WTC11 (cell line): ENCODE measurements at regions not wholly inside any gene's neighbourhood (a gene's known extent, or its start where the extent isn't known, plus 50 kb on each side); places are given as distances from the start of the nearest gene placed in this dataset.

Experiments
- ATAC-seq: fragments of 200-7000 bp; cut with Tn5 transposase; 2 replicates; pipeline ENCODE4 v1.10.0; 2021; ENCODE audit warnings: mild to moderate bottlenecking, moderate library complexity
- CTCF ChIA-PET: fragments of 300-600 bp; sonication (Branson Sonifier 250); formaldehyde crosslinking; loops from one replicate; lab custom pipeline; 2021; ENCODE audit warnings: antibody characterized with exemption; lab: Charles Lee
- POLR2A ChIA-PET: fragments of 350-600 bp; sonication (Branson Sonifier 250); formaldehyde crosslinking; loops from one replicate; lab custom pipeline; 2021; ENCODE audit warnings: antibody characterized with exemption; lab: Charles Lee
- DNase-seq: peaks from one replicate; pipeline ENCODE4 v3.0.0; 2021; ENCODE audit warnings: low spot score
- H3K27ac Mint-ChIP-seq: 2 replicates; pipeline ENCODE4 v1.8.0; 2021; ENCODE audit warnings: mixed read lengths
- H3K27me3 Mint-ChIP-seq: 2 replicates; pipeline ENCODE4 v1.8.0; 2021; ENCODE audit warnings: low read depth, mild to moderate bottlenecking, moderate library complexity, mixed read lengths
- H3K36me3 Mint-ChIP-seq: 2 replicates; pipeline ENCODE4 v1.8.0; 2021; ENCODE audit warnings: mixed read lengths
- H3K4me1 Mint-ChIP-seq: 2 replicates; pipeline ENCODE4 v1.8.0; 2022; ENCODE audit warnings: mixed read lengths
- H3K4me3 Mint-ChIP-seq: 2 replicates; pipeline ENCODE4 v1.8.0; 2021; ENCODE audit warnings: mild to moderate bottlenecking, moderate library complexity, mixed read lengths
- H3K9me3 Mint-ChIP-seq: 2 replicates; pipeline ENCODE4 v1.8.0; 2021; ENCODE audit warnings: mixed read lengths
- CBFB ChIP-seq: sonication (generic); formaldehyde crosslinking; IDR thresholded peaks from 2 replicates; pipeline ENCODE4 v1.8.1; 2022; ENCODE audit warnings: mild to moderate bottlenecking, low read depth, missing genetic modification reagents
- ELF4 ChIP-seq: sonication (generic); formaldehyde crosslinking; IDR thresholded peaks from 2 replicates; pipeline ENCODE4 v1.8.1; 2022; ENCODE audit warnings: low read depth, mild to moderate bottlenecking, moderate library complexity, missing genetic modification reagents
- ESRRA ChIP-seq: sonication (generic); formaldehyde crosslinking; IDR thresholded peaks from 2 replicates; pipeline ENCODE4 v1.8.1; 2022; ENCODE audit warnings: mild to moderate bottlenecking, missing genetic modification reagents, borderline replicate concordance
- FOXK1 ChIP-seq: sonication (generic); formaldehyde crosslinking; IDR thresholded peaks from 2 replicates; pipeline ENCODE4 v1.8.0; 2022; ENCODE audit warnings: mild to moderate bottlenecking, moderate library complexity, missing genetic modification reagents
- GRHL2 ChIP-seq: fragments of 250-450 bp; sonication (Bioruptor Pico); IDR thresholded peaks from 2 replicates; pipeline ENCODE4 v1.8.0; 2022; ENCODE audit warnings: mild to moderate bottlenecking, moderate library complexity; ENCODE audit not compliant: insufficient replicate concordance, severe bottlenecking
- IRF2 ChIP-seq: sonication (generic); formaldehyde crosslinking; IDR thresholded peaks from 2 replicates; pipeline ENCODE4 v1.8.0; 2022; ENCODE audit warnings: low read depth, missing genetic modification reagents, borderline replicate concordance
- MXD4 ChIP-seq: fragments of 250-450 bp; sonication (Bioruptor Pico); IDR thresholded peaks from 2 replicates; pipeline ENCODE4 v1.8.0; 2021; ENCODE audit warnings: mild to moderate bottlenecking, moderate library complexity, borderline replicate concordance
- MYBL2 ChIP-seq: sonication (generic); formaldehyde crosslinking; IDR thresholded peaks from 2 replicates; pipeline ENCODE4 v1.8.1; 2023; ENCODE audit warnings: mild to moderate bottlenecking, moderate library complexity, missing genetic modification reagents
- SP1 ChIP-seq: sonication (generic); formaldehyde crosslinking; conservative IDR thresholded peaks from 2 replicates; pipeline ENCODE4 v1.8.1; 2022; ENCODE audit warnings: missing genetic modification reagents
- ZNF121 ChIP-seq: sonication (generic); formaldehyde crosslinking; IDR thresholded peaks from 2 replicates; pipeline ENCODE4 v1.8.0; 2023; ENCODE audit warnings: missing genetic modification reagents
- ZNF232 ChIP-seq: sonication (generic); formaldehyde crosslinking; IDR thresholded peaks from 2 replicates; pipeline ENCODE4 v1.8.0; 2022; ENCODE audit warnings: mild to moderate bottlenecking, missing genetic modification reagents
- ZNF317 ChIP-seq: sonication (generic); formaldehyde crosslinking; IDR thresholded peaks from 2 replicates; pipeline ENCODE4 v1.8.1; 2023; ENCODE audit warnings: low read depth, mild to moderate bottlenecking, moderate library complexity, missing genetic modification reagents, borderline replicate concordance
- ZNF416 ChIP-seq: fragments of 250-450 bp; sonication (Bioruptor Pico); IDR thresholded peaks from 2 replicates; pipeline ENCODE4 v1.9.0; 2021; ENCODE audit warnings: mild to moderate bottlenecking, inconsistent platforms
- ZNF423 ChIP-seq: fragments of 250-450 bp; sonication (Bioruptor Pico); IDR thresholded peaks from 2 replicates; pipeline ENCODE4 v2.1.2; 2022; ENCODE audit warnings: mild to moderate bottlenecking, moderate library complexity
- ZNF671 ChIP-seq: fragments of 250-450 bp; sonication (Bioruptor Pico); IDR thresholded peaks from 2 replicates; pipeline ENCODE4 v1.8.0; 2021; ENCODE audit warnings: mild to moderate bottlenecking
- TF ChIP-seq, protein P1 (sequence below): sonication (generic); formaldehyde crosslinking; IDR thresholded peaks from 2 replicates; pipeline ENCODE4 v1.8.1; 2023; ENCODE audit warnings: mild to moderate bottlenecking, missing genetic modification reagents, borderline replicate concordance
- TF ChIP-seq, protein P2 (sequence below): sonication (generic); formaldehyde crosslinking; IDR thresholded peaks from 2 replicates; pipeline ENCODE4 v1.8.1; 2023; ENCODE audit warnings: mild to moderate bottlenecking, missing genetic modification reagents
- TF ChIP-seq, protein P3 (sequence below): sonication (generic); formaldehyde crosslinking; IDR thresholded peaks from 2 replicates; pipeline ENCODE4 v1.8.1; 2023; ENCODE audit warnings: mild to moderate bottlenecking, missing genetic modification reagents
- TF ChIP-seq, protein P4 (sequence below): sonication (generic); formaldehyde crosslinking; IDR thresholded peaks from 2 replicates; pipeline ENCODE4 v1.8.1; 2022; ENCODE audit warnings: low read depth, missing genetic modification reagents, borderline replicate concordance
- TF ChIP-seq, protein P5 (sequence below): fragments of 250-450 bp; sonication (Bioruptor Pico); IDR thresholded peaks from 2 replicates; pipeline ENCODE4 v1.9.0; 2021; ENCODE audit warnings: mild to moderate bottlenecking
- TF ChIP-seq, protein P6 (sequence below): fragments of 250-450 bp; sonication (Bioruptor Pico); IDR thresholded peaks from 2 replicates; pipeline ENCODE4 v1.9.0; 2021; ENCODE audit warnings: mild to moderate bottlenecking, borderline replicate concordance

DNA sequence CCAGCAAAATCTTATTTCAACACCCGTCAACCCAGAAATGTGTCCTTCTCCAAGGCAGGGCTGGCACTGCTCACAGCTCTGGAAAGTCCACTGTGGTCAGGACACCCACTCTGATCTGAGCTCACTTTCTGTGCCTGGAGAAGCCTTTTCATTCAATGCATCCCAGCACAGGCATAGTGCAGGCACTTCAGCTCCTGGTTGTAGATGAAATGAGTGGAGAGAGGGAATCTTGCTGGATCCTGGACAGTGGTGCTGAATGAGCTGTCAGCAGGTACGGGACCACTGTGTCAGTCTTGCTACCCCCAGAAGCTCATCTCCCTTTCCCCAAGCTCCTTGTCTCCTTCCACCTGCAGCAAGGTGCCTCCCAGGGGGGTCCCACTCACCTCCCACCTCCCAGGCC, 86.1 kb upstream of the SALL1 start (continued):
- TF ChIP-seq, protein P1, sequence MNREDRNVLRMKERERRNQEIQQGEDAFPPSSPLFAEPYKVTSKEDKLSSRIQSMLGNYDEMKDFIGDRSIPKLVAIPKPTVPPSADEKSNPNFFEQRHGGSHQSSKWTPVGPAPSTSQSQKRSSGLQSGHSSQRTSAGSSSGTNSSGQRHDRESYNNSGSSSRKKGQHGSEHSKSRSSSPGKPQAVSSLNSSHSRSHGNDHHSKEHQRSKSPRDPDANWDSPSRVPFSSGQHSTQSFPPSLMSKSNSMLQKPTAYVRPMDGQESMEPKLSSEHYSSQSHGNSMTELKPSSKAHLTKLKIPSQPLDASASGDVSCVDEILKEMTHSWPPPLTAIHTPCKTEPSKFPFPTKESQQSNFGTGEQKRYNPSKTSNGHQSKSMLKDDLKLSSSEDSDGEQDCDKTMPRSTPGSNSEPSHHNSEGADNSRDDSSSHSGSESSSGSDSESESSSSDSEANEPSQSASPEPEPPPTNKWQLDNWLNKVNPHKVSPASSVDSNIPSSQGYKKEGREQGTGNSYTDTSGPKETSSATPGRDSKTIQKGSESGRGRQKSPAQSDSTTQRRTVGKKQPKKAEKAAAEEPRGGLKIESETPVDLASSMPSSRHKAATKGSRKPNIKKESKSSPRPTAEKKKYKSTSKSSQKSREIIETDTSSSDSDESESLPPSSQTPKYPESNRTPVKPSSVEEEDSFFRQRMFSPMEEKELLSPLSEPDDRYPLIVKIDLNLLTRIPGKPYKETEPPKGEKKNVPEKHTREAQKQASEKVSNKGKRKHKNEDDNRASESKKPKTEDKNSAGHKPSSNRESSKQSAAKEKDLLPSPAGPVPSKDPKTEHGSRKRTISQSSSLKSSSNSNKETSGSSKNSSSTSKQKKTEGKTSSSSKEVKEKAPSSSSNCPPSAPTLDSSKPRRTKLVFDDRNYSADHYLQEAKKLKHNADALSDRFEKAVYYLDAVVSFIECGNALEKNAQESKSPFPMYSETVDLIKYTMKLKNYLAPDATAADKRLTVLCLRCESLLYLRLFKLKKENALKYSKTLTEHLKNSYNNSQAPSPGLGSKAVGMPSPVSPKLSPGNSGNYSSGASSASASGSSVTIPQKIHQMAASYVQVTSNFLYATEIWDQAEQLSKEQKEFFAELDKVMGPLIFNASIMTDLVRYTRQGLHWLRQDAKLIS (CRISPR knock-in tag), result no peak
- TF ChIP-seq ZNF416 (CRISPR knock-in tag), result no peak
- TF ChIP-seq ZNF423 (CRISPR knock-in tag), result no peak
- no peak for TF ChIP-seq ZNF232 (CRISPR knock-in tag)
- TF ChIP-seq SP1 (CRISPR knock-in tag), result no peak
- no peak for TF ChIP-seq ELF4 (CRISPR knock-in tag)
- no peak for TF ChIP-seq IRF2 (CRISPR knock-in tag)
- TF ChIP-seq, protein P2, sequence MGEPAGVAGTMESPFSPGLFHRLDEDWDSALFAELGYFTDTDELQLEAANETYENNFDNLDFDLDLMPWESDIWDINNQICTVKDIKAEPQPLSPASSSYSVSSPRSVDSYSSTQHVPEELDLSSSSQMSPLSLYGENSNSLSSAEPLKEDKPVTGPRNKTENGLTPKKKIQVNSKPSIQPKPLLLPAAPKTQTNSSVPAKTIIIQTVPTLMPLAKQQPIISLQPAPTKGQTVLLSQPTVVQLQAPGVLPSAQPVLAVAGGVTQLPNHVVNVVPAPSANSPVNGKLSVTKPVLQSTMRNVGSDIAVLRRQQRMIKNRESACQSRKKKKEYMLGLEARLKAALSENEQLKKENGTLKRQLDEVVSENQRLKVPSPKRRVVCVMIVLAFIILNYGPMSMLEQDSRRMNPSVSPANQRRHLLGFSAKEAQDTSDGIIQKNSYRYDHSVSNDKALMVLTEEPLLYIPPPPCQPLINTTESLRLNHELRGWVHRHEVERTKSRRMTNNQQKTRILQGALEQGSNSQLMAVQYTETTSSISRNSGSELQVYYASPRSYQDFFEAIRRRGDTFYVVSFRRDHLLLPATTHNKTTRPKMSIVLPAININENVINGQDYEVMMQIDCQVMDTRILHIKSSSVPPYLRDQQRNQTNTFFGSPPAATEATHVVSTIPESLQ (CRISPR knock-in tag), result no peak
- TF ChIP-seq MXD4, result no peak
- TF ChIP-seq ZNF671, result no peak
- no peak for TF ChIP-seq ZNF121 (CRISPR knock-in tag)
- TF ChIP-seq ZNF317 (CRISPR knock-in tag), result no peak
- TF ChIP-seq, protein P3, sequence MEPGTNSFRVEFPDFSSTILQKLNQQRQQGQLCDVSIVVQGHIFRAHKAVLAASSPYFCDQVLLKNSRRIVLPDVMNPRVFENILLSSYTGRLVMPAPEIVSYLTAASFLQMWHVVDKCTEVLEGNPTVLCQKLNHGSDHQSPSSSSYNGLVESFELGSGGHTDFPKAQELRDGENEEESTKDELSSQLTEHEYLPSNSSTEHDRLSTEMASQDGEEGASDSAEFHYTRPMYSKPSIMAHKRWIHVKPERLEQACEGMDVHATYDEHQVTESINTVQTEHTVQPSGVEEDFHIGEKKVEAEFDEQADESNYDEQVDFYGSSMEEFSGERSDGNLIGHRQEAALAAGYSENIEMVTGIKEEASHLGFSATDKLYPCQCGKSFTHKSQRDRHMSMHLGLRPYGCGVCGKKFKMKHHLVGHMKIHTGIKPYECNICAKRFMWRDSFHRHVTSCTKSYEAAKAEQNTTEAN (CRISPR knock-in tag), result no peak
- TF ChIP-seq FOXK1 (CRISPR knock-in tag), result no peak
- TF ChIP-seq, all 79 proteins: peak for 0

DNA sequence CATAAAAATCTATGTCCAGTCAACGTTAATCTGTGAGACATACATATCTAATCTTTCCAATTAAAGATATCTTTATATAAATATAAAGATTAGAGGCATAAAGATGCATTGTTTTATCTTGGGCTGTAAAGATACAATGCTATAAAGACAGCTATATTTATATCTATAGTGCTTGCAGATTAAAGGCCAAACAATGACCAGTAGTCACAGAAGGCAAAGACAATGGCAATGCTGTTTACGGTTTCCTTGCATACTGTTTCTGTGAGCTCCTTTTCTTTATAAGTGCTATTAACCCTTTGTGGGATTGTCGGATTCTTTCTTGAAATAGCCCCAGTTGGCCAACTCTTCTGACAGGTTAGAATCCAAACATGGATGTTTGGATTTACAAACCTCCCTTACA, 85.5 kb upstream of the SALL1 start:
- H3K9me3 Mint-ChIP-seq, result peaks cover 8% of the 10 kb centered on the region
- CTCF ChIA-PET, result no interaction called here
- ATAC-seq, result no peak
- no peak overlapping the region for H3K4me3 Mint-ChIP-seq
- peaks cover 34% of the 10 kb centered on the region for H3K4me1 Mint-ChIP-seq
- H3K27me3 Mint-ChIP-seq, result peaks cover 11% of the 10 kb centered on the region
- H3K36me3 Mint-ChIP-seq, result peaks cover 6% of the 10 kb centered on the region
- DNase-seq, result no peak
- POLR2A ChIA-PET, result interaction anchor here (1.7 kb wide), 1 partner anchor 84 kb away, joined by 4 read pairs; no protein-coding TSS in a partner anchor
- H3K27ac Mint-ChIP-seq, result no peak overlapping the region
- no peak for TF ChIP-seq ZNF416 (CRISPR knock-in tag)
- no peak for TF ChIP-seq ELF4 (CRISPR knock-in tag)
- TF ChIP-seq ESRRA (CRISPR knock-in tag), result no peak
- TF ChIP-seq, protein P4, sequence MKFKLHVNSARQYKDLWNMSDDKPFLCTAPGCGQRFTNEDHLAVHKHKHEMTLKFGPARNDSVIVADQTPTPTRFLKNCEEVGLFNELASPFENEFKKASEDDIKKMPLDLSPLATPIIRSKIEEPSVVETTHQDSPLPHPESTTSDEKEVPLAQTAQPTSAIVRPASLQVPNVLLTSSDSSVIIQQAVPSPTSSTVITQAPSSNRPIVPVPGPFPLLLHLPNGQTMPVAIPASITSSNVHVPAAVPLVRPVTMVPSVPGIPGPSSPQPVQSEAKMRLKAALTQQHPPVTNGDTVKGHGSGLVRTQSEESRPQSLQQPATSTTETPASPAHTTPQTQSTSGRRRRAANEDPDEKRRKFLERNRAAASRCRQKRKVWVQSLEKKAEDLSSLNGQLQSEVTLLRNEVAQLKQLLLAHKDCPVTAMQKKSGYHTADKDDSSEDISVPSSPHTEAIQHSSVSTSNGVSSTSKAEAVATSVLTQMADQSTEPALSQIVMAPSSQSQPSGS, result no peak
- TF ChIP-seq MYBL2 (CRISPR knock-in tag), result no peak
- no peak for TF ChIP-seq CBFB (CRISPR knock-in tag)
- TF ChIP-seq ZNF671, result no peak
- no peak for TF ChIP-seq GRHL2 (CRISPR knock-in tag)
- TF ChIP-seq, protein P5, sequence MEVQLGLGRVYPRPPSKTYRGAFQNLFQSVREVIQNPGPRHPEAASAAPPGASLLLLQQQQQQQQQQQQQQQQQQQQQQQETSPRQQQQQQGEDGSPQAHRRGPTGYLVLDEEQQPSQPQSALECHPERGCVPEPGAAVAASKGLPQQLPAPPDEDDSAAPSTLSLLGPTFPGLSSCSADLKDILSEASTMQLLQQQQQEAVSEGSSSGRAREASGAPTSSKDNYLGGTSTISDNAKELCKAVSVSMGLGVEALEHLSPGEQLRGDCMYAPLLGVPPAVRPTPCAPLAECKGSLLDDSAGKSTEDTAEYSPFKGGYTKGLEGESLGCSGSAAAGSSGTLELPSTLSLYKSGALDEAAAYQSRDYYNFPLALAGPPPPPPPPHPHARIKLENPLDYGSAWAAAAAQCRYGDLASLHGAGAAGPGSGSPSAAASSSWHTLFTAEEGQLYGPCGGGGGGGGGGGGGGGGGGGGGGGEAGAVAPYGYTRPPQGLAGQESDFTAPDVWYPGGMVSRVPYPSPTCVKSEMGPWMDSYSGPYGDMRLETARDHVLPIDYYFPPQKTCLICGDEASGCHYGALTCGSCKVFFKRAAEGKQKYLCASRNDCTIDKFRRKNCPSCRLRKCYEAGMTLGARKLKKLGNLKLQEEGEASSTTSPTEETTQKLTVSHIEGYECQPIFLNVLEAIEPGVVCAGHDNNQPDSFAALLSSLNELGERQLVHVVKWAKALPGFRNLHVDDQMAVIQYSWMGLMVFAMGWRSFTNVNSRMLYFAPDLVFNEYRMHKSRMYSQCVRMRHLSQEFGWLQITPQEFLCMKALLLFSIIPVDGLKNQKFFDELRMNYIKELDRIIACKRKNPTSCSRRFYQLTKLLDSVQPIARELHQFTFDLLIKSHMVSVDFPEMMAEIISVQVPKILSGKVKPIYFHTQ (CRISPR knock-in tag), result no peak
- TF ChIP-seq, protein P6, sequence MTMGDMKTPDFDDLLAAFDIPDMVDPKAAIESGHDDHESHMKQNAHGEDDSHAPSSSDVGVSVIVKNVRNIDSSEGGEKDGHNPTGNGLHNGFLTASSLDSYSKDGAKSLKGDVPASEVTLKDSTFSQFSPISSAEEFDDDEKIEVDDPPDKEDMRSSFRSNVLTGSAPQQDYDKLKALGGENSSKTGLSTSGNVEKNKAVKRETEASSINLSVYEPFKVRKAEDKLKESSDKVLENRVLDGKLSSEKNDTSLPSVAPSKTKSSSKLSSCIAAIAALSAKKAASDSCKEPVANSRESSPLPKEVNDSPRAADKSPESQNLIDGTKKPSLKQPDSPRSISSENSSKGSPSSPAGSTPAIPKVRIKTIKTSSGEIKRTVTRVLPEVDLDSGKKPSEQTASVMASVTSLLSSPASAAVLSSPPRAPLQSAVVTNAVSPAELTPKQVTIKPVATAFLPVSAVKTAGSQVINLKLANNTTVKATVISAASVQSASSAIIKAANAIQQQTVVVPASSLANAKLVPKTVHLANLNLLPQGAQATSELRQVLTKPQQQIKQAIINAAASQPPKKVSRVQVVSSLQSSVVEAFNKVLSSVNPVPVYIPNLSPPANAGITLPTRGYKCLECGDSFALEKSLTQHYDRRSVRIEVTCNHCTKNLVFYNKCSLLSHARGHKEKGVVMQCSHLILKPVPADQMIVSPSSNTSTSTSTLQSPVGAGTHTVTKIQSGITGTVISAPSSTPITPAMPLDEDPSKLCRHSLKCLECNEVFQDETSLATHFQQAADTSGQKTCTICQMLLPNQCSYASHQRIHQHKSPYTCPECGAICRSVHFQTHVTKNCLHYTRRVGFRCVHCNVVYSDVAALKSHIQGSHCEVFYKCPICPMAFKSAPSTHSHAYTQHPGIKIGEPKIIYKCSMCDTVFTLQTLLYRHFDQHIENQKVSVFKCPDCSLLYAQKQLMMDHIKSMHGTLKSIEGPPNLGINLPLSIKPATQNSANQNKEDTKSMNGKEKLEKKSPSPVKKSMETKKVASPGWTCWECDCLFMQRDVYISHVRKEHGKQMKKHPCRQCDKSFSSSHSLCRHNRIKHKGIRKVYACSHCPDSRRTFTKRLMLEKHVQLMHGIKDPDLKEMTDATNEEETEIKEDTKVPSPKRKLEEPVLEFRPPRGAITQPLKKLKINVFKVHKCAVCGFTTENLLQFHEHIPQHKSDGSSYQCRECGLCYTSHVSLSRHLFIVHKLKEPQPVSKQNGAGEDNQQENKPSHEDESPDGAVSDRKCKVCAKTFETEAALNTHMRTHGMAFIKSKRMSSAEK (CRISPR knock-in tag), result no peak
